Tibial nerve (tissue), 4 donors: ENCODE measurements at regions not wholly inside any gene's neighbourhood (a gene's known extent, or its start where the extent isn't known, plus 50 kb on each side); places are given as distances from the start of the nearest gene placed in this dataset.

Experiments
- CTCF ChIP-seq, 5 experiments: fragments of 200-600 bp in 3 of 5; fragments of 450-650 bp in 2 of 5; sonication (generic) in 3 of 5; IDR thresholded peaks; one replicate each; pipeline ENCODE4 v1.5.1; 2016 to 2019; ENCODE audit warnings: antibody characterized with exemption in 5 of 5, mild to moderate bottlenecking in 3 of 5, moderate library complexity in 2 of 5
- EP300 ChIP-seq, 2 donors: sonication (generic); formaldehyde crosslinking; IDR thresholded peaks; one replicate each; pipeline ENCODE4 v1.6.1; 2017; ENCODE audit warnings: antibody characterized with exemption in 2 of 2, mild to moderate bottlenecking in 1 of 2
- POLR2A ChIP-seq, 2 donors: fragments of 450-650 bp; IDR thresholded peaks; one replicate each; pipeline ENCODE4 v1.6.1; 2017; ENCODE audit warnings: antibody characterized with exemption in 2 of 2, mild to moderate bottlenecking in 2 of 2, moderate library complexity in 2 of 2

DNA sequence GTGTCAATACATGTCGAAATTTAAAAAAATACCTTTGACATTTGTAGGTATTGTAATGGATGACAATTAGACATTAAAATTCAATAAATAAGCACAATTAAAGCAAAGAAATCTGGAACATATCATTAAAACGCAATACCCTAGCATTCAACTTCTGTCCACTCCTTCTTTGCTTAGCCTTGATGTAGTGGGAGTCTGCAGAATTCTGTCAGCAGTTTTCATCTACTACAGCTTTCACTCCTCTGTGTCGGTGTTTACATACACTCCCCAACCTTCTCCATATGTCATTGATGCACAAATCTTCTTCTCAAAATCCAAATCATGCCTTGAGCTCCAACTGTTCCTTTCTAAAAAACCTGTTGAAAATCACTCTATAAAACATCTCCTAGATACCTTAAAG lies 1380.6 kb downstream of the DSC3 start:
- no peak for TF ChIP-seq CTCF (IDR thresholded peaks at IDR 0.05)
- TF ChIP-seq POLR2A (IDR thresholded peaks at IDR 0.05), result no peak
- no peak for TF ChIP-seq EP300 (IDR thresholded peaks at IDR 0.05)
